ENCODE measurements at regions not wholly inside any gene's neighbourhood (a gene's known extent, or its start where the extent isn't known, plus 50 kb on each side); places are given as distances from the start of the nearest gene placed in this dataset.

DNA sequence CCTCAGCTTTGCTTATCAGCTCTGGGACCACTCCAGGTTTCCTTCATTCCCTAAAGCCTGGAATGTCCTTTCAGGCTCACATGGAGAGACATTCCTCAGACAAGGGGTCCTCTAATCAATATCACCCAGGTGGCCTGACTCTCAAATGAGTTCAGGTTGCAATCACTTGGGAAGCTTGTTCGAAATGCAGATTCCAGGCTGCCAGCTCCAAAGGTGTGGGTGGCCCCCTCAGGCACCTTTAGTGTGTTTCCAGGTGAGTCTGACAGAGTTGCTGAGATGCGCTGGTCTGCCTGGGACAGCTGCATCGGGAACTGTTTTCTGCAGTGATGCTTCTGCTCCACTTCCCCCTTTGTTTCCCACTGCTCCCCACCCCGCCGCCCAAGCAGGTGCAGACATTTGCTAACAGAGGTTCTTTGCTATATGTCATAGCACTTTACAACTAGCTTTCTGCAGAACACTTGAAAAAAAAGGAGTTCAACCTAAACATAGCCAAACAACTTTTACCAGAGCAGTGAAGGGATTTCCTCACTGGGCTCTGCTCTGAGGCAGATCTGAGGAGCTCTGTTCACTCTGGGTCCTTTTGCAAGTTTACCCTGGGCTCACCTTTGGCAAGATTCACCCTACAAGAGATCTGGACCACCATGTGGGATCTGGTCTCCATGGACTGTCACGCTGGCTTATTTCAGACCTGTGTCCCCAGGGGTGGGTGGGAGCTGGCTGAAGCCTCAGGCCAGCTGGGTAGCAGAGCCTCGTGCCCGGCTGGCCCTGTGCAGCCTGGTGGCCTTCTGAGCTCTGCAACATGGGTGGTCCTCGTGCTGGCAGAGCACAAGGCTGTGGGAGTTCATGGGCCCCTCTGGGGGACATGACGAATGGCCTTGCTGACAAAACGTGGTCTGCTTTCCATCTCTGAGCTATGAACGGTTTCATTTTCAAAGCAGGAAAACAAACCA lies 539.6 kb downstream of the CCDC171 start:
- no peak for DNase-seq (ENCODE audit: low read depth in 2 of 2)

DNA sequence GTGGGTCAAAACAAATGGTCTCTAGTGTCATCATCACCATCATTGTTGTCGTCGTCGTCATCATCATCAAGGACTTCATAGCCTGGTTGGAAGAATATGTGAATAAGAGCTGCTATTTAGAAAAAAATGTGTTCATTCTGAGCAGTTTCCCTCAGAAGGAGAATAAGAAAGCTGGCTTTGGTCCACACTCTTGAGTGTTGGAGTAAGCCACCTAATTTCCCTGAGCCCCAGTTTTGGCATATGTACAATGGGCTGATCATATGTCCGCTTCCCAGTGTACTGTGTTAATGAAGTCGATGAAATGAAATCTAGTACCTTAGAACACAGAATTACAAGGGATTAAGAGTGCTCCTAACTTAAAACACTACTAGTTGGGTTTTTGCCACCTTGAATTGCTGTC lies 545.5 kb downstream of the CCDC171 start:
- DNase-seq (ENCODE audit: low read depth in 2 of 2) = no peak

GRCh38 chr9:16099732-16100536 lies 547.1 kb downstream of the CCDC171 start:
- no peak for DNase-seq (ENCODE audit: low read depth in 2 of 2)

DNA sequence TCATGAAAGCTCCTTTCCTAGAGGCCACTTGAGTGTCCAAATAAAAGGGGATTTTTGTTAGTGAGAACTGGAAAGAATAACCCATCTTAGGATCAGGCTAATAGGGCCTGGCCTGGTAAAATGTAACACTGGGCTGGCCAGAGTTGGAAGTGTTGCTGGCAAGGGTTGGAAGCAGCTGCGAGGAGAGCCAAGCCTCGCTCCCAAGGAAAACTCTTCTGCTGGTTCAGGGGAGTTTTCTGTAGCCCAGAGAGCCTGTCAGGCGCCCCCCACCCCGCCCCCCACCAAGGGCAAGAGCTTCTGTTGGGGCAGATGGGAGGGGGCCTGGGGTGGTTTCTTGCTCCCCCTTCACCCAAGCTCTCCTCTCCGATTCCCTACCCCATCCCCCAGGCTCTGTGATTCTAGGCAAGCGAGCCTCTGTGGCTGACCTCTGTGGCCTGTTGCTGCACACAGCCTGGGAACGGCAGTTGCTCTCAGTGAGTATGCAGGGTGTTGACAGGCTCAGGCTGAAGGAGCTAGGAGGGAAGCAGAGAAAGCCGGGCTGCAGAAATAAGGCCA lies 547.8 kb downstream of the CCDC171 start:
- no peak for DNase-seq (ENCODE audit: low read depth in 2 of 2)

DNA sequence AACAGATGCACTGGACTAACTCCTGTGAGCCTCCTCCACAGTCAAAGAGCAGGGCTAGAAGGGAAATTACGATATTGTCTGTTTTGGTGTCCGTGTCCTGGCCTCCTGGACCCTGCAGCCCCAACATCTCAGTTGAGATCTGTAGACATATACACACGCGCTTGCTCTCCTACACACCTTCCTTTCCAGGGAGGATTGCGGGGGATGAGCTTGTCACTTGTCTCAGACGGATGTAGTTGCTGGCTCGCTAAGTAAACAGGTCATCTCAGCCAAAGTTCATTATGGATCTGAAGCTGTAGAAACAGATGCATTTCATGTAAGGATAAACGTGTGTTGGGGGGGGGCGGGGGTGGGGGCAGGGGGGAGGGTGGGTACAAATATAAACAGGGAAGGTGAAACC lies 549.3 kb downstream of the CCDC171 start:
- DNase-seq (ENCODE audit: low read depth in 2 of 2) = no peak

DNA sequence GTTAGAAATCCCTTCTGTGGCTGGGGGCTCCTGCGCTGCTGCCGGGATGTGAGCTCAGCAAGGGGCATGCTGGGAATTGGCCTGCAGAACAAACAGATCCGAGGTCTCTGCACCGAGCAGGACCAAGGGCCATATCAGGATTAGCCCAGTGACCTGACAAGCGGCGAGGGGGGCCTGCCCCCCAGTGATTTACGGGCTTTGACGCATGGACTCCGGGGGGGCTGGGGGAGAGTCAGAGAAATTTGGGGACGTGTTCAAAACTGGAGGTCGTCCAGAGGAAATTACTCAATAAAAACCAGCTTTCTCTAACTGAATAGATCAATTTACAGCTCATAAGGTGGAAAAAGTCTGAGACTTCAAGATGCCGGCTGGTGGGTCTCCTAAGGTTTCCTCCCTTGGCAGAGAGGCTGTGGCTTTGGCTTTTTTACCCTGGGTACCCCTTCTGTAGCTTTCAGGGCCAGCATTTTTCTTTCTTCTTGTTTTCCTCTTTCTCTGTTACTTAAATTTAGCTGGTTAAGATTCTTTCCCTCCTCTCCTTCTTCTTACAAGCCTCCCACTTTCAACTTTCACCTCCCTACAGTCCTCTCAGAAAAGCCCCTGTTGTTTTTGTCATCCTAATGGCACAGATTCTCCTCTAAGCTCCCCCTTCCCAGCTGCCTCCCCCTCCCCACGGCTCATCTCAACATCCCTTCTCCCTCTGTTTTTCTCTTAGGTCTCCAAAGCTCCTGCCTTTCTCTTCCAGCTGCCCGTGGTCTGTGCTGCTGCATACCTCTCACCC lies 551.0 kb downstream of the CCDC171 start:
- no peak for DNase-seq (ENCODE audit: low read depth in 2 of 2)

GRCh38 chr9:16105168-16106020 lies 552.6 kb downstream of the CCDC171 start:
- DNase-seq (ENCODE audit: low read depth in 2 of 2) = no peak

DNA sequence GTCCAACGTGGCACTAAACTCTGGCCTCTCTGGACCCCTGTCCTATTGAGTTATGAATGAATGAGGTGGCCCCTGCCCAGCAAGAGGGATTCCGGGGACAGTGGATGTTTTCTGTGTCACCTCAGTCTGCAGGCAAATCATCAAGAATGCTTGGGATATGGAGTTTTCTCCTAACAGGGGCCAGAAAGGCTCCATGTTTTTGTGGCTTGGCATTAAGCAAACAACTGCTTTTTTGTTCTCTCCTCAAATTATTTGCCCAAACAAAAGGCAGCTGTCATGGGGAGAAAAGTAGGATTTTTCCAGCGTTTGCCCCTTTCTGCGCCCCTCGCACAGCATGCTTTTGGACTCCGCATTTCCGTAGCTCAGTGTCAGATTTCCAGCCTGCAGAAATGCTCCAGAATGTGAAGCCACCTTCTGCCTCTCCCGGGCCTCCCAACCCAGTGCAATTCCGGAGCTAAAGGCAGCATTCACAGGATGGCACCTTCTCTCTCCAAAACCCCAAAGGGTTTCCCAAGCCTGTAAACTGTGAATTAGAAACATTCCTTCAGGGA lies 553.3 kb downstream of the CCDC171 start:
- no peak for DNase-seq (ENCODE audit: low read depth in 2 of 2)

DNA sequence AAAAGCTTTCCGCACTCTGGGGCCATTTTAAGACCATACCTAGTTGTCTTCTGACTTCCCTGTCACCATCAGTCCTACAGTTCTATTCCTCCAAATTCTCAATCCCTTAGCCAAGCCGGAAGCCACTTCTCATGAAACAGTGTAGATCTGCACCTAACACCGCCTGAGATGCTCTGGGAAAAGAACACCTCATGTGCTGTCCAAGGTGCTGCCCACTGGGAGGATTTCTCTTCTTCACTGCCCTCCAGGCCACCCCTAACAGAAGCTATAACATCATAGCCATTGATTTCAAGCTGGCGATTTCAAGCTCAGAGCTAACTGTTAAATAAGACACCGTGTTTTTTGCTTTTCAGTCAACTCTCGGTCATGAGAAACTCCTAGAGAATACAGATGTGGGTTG lies 559.3 kb downstream of the CCDC171 start:
- no peak for DNase-seq (ENCODE audit: low read depth in 2 of 2)

- DNase-seq (ENCODE audit: low read depth in 2 of 2) = no peak
Measured at GRCh38 chr9:16115994-16116393, 563.2 kb downstream of the CCDC171 start.

DNA sequence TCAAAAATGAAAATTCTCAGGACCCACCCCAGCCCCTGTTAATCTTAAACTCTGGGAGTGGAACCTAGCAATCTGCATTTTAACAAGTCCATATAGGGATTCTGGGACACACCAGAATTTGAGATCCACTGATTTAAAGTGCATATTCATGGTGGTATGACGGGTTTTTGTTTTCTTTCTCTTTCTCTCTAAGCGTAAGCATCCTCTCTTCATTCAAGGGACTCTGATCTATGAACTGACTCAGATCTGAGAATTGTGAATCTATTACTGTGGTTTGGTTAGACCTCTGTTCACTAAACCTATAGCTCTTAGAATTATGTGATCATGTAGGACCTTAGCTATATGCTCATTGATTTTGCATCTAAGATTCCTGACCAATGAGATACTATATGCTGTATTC lies 565.2 kb downstream of the CCDC171 start:
- no peak for DNase-seq (ENCODE audit: low read depth in 2 of 2)

DNA sequence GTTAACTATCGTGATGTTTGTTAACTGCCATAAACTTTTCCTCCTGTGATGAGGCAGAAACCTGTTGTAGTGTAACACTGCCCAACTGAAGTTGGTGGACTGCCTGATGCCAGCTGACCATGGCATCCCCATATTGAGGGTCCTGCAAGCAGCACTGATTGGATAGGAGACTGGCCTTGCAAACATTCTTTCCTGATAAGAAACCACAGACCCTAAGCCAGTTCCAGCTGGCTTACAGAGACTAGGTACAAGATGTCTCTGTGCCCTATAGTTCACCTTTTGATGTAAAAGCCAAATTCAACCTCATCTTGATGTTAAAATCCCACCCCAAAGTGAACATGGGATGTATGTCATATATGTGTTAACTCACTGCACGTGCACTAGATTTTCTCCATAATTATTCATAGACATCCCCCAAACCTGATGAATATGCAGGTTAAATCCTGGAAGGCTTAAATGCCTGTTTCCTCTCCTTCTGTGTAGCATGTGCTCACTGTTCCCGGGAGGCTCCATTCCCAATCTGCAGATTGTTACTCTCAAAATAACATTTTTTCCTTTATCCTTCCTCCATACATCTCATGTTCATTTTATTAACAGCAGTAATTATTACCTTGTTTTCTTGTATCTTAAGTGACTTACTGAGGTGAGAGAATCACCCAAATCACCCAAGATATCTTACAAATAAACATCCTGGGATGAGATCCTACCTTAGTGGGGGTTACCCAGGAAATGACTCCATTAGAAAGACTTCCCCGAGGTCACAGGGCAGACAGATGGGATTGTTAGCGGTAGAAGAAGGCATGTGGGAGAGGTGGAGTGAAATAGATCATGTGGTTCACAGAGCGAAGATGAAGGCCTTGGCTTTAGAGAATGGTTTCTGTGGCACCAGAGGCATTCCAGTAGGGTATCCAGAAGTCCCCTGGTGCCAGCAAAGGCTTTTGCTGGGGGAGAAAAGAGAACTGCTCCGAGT lies 566.7 kb downstream of the CCDC171 start:
- DNase-seq (ENCODE audit: low read depth in 2 of 2) = no peak

DNA sequence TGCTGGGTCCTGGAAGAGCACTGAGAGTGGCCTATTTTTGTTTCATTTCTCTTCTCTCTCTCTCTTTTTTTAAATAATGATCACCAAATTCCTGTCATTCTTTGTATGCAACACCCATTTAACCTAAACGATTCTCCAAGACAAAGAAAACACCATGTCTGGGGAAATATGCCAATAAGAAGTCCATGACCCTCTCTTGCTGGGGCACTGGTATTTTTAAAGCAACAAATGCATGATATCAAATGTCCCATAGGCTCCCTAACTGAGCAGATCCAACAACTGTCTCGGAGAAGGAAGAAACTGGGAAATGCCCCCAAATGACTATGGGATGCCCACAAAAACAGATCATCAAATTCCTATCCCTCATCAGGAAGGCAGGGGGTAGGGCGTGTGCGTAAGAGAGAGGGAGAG lies 567.4 kb downstream of the CCDC171 start:
- no peak for DNase-seq (ENCODE audit: low read depth in 2 of 2)

GRCh38 chr9:16120727-16121126 lies 567.9 kb downstream of the CCDC171 start:
- no peak for DNase-seq (ENCODE audit: low read depth in 2 of 2)

- no peak for DNase-seq (ENCODE audit: low read depth in 2 of 2)
Measured at GRCh38 chr9:16121168-16121567, 568.3 kb downstream of the CCDC171 start.

DNA sequence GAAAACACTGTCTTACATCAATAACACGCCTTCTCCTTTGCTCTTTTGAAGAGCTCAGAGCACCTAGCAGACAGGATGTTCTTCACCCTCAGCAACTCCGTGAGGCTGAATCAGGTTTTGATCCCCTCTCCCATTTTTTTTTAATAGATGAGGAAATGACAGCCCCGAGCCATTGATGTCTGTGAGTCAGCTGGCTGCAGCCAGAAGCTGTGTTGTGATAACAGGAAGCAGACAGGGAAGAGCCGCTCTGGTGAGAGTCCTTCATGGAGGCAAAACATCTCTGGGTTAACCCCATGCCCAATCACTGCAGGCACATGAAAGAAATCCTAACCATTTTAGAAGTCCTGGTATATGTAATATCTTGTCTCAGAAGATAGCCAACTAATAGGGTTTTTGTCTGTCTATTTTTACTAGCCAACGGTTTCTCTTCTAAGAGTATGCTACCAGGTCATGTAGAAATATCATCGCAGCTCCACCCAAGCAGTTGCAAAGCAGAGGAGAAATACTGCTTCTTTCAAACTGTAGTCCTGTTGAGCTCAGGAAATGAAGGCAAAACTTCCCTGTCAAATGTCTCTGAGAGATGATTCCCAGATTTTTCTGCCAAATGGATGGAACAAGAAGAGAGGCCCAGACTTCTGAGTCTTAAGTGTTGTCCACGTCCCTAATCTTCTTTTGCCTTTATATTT lies 568.9 kb downstream of the CCDC171 start:
- DNase-seq (ENCODE audit: low read depth in 2 of 2) = no peak

DNA sequence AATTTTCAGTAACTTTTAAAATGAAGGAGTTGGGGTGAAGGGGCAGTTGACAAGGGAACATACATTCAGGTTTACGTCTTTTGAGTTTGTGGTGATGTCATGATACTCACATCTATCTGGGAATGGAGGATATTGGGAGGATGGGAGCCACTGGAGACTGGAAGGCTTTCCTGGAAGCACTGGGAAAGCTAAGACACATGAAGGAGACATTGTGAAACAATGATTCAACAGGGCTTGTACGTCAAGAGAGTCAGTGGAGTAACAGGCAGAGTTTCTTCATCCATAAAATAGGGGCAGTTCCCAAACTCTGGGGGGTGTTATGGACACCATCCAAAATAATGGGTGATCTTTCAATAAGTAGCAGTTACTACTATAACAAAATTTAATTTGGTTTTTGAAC lies 572.8 kb downstream of the CCDC171 start:
- DNase-seq (ENCODE audit: low read depth in 2 of 2) = no peak

DNA sequence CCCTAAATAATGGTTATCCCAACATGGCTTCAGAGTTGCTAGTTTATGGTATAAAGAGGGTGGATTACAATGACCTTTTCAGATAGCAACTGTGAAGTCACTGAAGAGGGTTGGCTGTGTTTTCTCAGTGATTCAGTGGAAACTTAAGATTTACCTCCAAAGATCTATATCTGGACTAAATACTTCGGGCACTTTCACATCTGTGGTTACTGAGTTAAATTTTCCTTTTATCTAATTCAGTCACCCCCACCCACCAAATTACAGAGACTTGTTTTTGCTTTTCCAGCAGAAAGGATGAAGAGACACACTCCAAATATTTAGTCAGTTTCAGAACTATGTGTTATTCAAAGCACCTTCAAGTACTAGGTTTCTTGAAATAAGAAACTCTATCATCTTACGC lies 573.2 kb downstream of the CCDC171 start:
- DNase-seq (ENCODE audit: low read depth in 2 of 2) = no peak

- no peak for DNase-seq (ENCODE audit: low read depth in 2 of 2)
Measured at GRCh38 chr9:16128003-16128402, 575.2 kb downstream of the CCDC171 start.
